ENCODE measurements at regions not wholly inside any gene's neighbourhood (a gene's known extent, or its start where the extent isn't known, plus 50 kb on each side); places are given as distances from the start of the nearest gene placed in this dataset.

- no peak for DNase-seq
Observed at GRCh38 chr4:110900213-110900769, 277.4 kb upstream of the PITX2 start.

- no peak for DNase-seq
Observed at GRCh38 chr4:110902500-110902899, 279.6 kb upstream of the PITX2 start.

- no peak for DNase-seq
Observed at GRCh38 chr4:110904435-110905065, 281.7 kb upstream of the PITX2 start.

- no peak for DNase-seq
Observed at GRCh38 chr4:110905367-110905766, 282.5 kb upstream of the PITX2 start.

DNA sequence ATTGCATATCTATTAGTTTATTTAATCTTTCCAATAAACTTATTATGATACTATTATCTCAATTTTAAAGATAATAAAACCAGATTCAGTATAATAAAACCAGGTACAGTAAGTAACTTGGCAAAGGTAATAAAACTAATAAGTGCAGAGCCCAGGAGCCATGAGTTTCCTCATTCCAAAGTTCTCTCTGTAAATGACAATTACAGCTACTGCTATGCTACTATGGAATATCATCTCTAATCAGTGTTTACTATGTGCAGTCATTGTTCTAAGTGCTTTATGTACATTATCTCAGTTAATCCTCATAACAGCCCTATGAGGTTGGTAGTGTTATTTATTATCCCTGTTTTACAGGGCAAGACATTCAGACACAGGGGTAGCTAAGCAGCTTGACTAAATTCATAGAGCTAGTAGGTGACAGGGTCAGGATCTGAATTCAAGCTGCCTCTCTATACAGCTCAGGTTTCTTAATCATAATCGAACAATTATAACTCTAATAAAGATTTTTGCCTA, 285.0 kb upstream of the PITX2 start:
- DNase-seq, result no peak

DNA sequence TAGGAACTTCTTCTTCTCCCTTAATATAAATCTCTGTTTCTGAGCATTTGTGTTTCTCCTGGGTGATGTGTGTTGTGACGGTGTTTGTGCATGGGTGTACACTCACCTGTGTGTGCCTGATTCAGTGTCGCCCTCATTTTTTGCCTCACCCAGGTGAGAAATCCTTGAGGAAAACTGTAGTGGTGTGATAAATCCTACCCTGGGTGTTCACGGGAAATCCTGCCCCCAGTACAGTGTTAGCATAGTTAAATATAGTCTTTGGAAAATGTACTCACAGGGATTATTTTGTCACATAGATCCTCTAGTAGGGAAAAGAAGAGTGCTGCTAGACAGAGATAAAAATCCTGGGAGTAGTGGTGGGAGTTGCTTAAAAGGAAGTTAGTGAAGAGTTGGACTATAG, 291.9 kb upstream of the PITX2 start:
- DNase-seq, result no peak

- DNase-seq, result no peak
Observed at GRCh38 chr4:110915301-110915700, 292.4 kb upstream of the PITX2 start.

- no peak for DNase-seq
Observed at GRCh38 chr4:110916505-110916904, 293.6 kb upstream of the PITX2 start.

GRCh38 chr4:110917835-110918234, 295.0 kb upstream of the PITX2 start:
- DNase-seq, result no peak

DNA sequence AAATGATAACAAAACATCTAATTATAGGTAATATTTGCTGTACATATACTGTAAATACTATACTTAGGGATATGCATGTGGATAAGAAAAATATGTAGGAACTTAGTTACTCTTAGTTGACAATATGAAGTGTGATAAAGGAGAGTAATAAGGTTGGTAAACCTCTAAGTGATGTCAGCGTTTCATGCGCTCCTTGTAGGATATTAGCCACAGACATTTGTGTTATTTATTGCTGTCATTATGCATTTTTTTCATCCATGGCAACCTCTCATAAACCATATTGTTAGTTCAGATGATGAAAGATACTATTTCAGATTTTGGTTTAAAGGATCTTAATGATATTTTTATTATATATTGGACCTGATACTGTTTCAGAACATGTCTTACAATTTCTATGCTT, 298.1 kb upstream of the PITX2 start:
- DNase-seq, result no peak

- no peak for DNase-seq
Observed at GRCh38 chr4:110924761-110925160, 301.9 kb upstream of the PITX2 start.

DNA sequence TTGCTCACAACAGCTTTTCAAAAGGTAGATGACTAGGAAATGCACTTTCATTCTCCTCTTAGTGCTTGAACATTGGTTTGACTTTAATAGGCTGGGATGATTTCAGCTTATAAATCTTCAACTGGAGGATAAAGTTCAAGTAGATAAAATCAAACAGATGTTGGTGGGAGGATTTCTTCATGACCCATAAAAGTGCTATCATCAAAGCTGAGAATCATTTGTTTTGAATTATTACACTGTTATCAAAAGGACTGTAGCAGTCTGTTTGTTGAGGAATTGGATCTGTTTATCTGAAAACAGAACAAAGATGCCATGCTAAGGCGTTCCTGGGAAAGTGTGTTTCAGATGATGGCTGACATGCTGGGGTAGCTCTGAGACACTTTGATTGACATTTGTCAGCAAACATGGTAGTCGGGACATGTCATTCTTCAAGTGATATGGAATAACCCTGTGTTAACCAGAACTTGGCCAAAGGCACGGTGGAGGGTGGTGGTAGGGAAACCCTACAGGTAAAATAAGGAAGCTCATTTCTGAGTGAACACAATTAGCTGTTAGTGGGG, 304.0 kb upstream of the PITX2 start:
- DNase-seq, result no peak

DNA sequence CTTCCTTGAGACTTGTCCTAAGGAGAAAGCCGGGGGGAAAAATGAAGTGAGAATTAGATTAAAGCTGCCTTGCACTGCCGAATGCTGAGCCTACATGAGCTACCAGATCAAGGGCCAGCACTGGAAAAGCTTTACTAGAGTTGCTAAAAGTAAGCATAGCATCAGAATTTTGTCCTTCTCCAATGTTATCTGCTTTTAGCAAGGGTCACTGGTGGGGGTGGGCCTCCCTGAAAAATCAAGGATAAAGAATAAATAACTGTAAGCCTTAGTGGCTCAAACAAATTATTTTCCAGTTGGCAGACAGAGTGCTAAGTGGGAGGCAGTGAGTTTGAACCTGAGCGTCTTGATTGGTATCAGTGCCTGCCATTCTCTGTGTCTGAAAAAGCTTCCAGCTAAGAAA, 310.5 kb upstream of the PITX2 start:
- DNase-seq, result no peak

DNA sequence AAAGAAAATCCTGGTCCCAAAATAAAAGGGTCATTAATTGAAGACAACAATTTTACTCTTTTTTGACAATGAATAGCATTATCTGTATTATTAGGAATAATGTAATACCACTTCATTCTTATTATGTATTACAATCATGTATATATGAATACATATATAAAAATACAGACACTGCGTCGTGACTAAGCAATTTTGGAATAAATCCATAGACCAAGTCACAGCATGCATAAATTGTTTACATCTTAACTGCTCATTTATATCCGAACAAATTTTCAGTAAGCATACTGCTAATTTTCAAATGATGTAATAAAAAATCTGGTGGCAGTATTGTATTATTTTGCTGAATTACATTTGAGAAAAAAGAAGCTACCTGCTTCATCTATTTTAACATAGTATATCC, 321.6 kb upstream of the PITX2 start:
- no peak for DNase-seq

- DNase-seq, result no peak
Observed at GRCh38 chr4:110945600-110945999, 322.7 kb upstream of the PITX2 start.

- no peak for DNase-seq
Observed at GRCh38 chr4:110949542-110949941, 326.7 kb upstream of the PITX2 start.

GRCh38 chr4:110950731-110951130, 327.9 kb upstream of the PITX2 start:
- no peak for DNase-seq

- DNase-seq, result no peak
Observed at GRCh38 chr4:110953191-110953590, 330.3 kb upstream of the PITX2 start.

DNA sequence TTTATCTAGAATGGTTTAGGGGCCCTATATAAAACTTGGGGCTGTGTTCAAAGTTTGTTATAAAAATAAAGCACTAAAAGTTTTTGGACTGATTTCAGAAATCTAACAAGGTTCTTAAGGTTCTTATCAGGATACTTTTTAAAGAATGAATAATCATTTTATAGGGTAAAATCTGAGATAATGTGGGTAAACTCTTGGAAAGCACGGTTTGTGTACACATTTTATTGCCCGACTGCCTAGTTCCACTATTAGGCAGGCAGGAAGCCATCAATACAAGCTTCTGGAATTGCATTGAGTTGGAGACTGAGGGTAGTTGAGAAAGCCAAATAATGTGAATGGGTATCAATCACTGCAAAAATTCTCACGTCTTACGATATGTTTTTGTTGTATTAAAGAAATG, 331.0 kb upstream of the PITX2 start:
- no peak for DNase-seq

DNA sequence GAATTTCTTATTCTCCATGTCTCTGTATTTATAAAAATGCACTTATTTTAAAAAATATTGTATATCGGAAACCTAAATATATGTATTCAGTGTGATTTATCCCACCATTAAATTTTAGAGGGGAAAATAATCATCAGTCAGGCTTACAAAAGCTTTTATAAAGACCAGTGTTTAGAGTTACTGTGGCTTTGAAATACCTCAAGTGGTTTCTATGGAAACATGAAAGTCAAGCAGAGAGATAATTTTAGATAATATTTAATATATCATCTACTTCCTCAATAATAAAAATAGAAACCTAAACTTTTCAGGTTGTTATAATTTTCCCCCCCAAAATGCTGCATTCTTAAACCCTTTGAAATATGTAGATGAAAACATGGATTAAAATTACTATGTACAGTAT, 332.9 kb upstream of the PITX2 start:
- no peak for DNase-seq

- no peak for DNase-seq
Observed at GRCh38 chr4:110959041-110959643, 336.3 kb upstream of the PITX2 start.

GRCh38 chr4:110961066-110961465, 338.2 kb upstream of the PITX2 start:
- DNase-seq, result no peak

DNA sequence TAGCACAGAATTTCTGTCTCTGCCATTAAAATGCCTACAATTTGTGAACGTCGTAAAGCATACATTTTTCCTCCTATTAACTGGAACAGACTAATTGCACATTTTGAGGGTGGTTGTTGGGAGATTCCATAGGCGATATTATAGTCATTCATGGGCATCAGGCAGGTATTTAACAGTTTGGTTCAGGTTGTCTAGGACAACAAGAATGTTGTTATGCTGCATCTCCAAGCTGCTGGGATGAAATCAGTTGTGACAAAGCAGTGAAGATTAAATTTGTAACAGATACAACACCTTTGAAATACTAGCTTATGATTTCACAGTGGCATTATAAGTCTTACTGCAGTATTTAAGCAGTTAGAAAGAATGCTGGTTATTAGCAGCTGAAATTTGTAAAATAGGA, 339.7 kb upstream of the PITX2 start:
- DNase-seq, result no peak

- no peak for DNase-seq
Observed at GRCh38 chr4:110963662-110964280, 340.9 kb upstream of the PITX2 start.

Measured in NCI-H1694 treated with DMSO at 0.1 percent for 48 hours (cell line).